Loucy (cell line): ENCODE measurements at regions not wholly inside any gene's neighbourhood (a gene's known extent, or its start where the extent isn't known, plus 50 kb on each side); places are given as distances from the start of the nearest gene placed in this dataset.

Source experiments
- CTCF ChIP-seq: fragments of 200-600 bp; sonication (generic); conservative IDR thresholded peaks from 2 replicates; pipeline ENCODE4 v1.5.1; 2014; ENCODE audit warnings: mild to moderate bottlenecking, antibody characterized with exemption, low read length
- EZH2phosphoT487 ChIP-seq: fragments of 200-600 bp; IDR thresholded peaks from 2 replicates; pipeline ENCODE4 v1.6.1; 2018; ENCODE audit warnings: antibody characterized with exemption, mild to moderate bottlenecking, moderate library complexity, borderline replicate concordance

- TF ChIP-seq CTCF, result no peak
- no peak for TF ChIP-seq EZH2phosphoT487
Observed at GRCh38 chr1:90384193-90384592, 332.9 kb downstream of the BARHL2 start.
